SK-N-SH treated with all-trans-retinoic acid at 6 μM for 48 hours (cell line): ENCODE measurements at regions not wholly inside any gene's neighbourhood (a gene's known extent, or its start where the extent isn't known, plus 50 kb on each side); places are given as distances from the start of the nearest gene placed in this dataset.
A peak's percentile ranks its signal among the peaks of the same experiment; 100 is the strongest.
"Not testable (repeated sequence)": the region's sequence is repeated elsewhere in the genome, so short reads cannot be mapped to it uniquely, and the experiment has no call there.

Experiments
- ATAC-seq: fragments of 200-7000 bp; cut with Tn5 transposase; 3 replicates; pipeline ENCODE4 v1.9.1; 2020; ENCODE audit warnings: mild to moderate bottlenecking, moderate library complexity
- ARNTL ChIP-seq: fragments of 450-650 bp; formaldehyde crosslinking; IDR thresholded peaks from 2 replicates; pipeline ENCODE4 v1.5.0; 2020; ENCODE audit warnings: low read depth, mild to moderate bottlenecking, moderate library complexity, borderline replicate concordance
- CREB5 ChIP-seq: fragments of 250-450 bp; sonication (Bioruptor Pico); IDR thresholded peaks from 2 replicates; pipeline ENCODE4 v1.5.1; 2020; ENCODE audit warnings: low read depth, mild to moderate bottlenecking, moderate library complexity
- CSRNP3 ChIP-seq: fragments of 250-450 bp; sonication (Bioruptor Pico); IDR thresholded peaks from 2 replicates; pipeline ENCODE4 v1.5.1; 2021; ENCODE audit warnings: mild to moderate bottlenecking, moderate library complexity
- ESRRG ChIP-seq: fragments of 250-450 bp; sonication (Bioruptor Pico); IDR thresholded peaks from 2 replicates; pipeline ENCODE4 v1.6.1; 2021; ENCODE audit warnings: mild to moderate bottlenecking
- GLIS3 ChIP-seq: fragments of 250-450 bp; sonication (Bioruptor Pico); IDR thresholded peaks from 2 replicates; pipeline ENCODE4 v1.5.0; 2020; ENCODE audit warnings: mild to moderate bottlenecking, moderate library complexity
- ISL1 ChIP-seq: fragments of 250-450 bp; sonication (Bioruptor Pico); IDR thresholded peaks from 2 replicates; pipeline ENCODE4 v2.1.2; 2022; ENCODE audit warnings: mild to moderate bottlenecking, moderate library complexity
- OSR1 ChIP-seq: fragments of 250-450 bp; sonication (Bioruptor Pico); IDR thresholded peaks from 2 replicates; pipeline ENCODE4 v1.8.0; 2022; ENCODE audit warnings: moderate library complexity, mild to moderate bottlenecking, inconsistent platforms
- POU6F1 ChIP-seq: fragments of 250-450 bp; sonication (Bioruptor Pico); IDR thresholded peaks from 2 replicates; pipeline ENCODE4 v1.8.0; 2021; ENCODE audit warnings: low read depth, mild to moderate bottlenecking, moderate library complexity, borderline replicate concordance
- PPARA ChIP-seq: fragments of 250-450 bp; sonication (Bioruptor Pico); IDR thresholded peaks from 2 replicates; pipeline ENCODE4 v1.5.0; 2020; ENCODE audit warnings: mild to moderate bottlenecking, borderline replicate concordance
- RARB ChIP-seq: fragments of 250-450 bp; sonication (Bioruptor Pico); IDR thresholded peaks from 2 replicates; pipeline ENCODE4 v1.8.0; 2021; ENCODE audit warnings: mild to moderate bottlenecking, moderate library complexity
- SNAI2 ChIP-seq: fragments of 250-450 bp; sonication (Bioruptor Pico); IDR thresholded peaks from 2 replicates; pipeline ENCODE4 v1.5.0; 2020; ENCODE audit warnings: mild to moderate bottlenecking, moderate library complexity
- TCF4 ChIP-seq: fragments of 250-450 bp; sonication (Bioruptor Pico); IDR thresholded peaks from 2 replicates; pipeline ENCODE4 v1.8.0; 2021; ENCODE audit warnings: mild to moderate bottlenecking, moderate library complexity, borderline replicate concordance
- TOX ChIP-seq: fragments of 250-450 bp; sonication (Bioruptor Pico); IDR thresholded peaks from 2 replicates; pipeline ENCODE4 v1.8.0; 2021; ENCODE audit warnings: mild to moderate bottlenecking, moderate library complexity, borderline replicate concordance
- TSHZ2 ChIP-seq: fragments of 250-450 bp; sonication (Bioruptor Pico); IDR thresholded peaks from 2 replicates; pipeline ENCODE4 v1.5.0; 2020; ENCODE audit warnings: mild to moderate bottlenecking, moderate library complexity
- ZC3H10 ChIP-seq: fragments of 250-450 bp; sonication (Bioruptor Pico); IDR thresholded peaks from 2 replicates; pipeline ENCODE4 v1.5.1; 2021; ENCODE audit warnings: mild to moderate bottlenecking, moderate library complexity
- ZFP30 ChIP-seq: fragments of 450-650 bp; formaldehyde crosslinking; IDR thresholded peaks from 2 replicates; pipeline ENCODE4 v1.5.0; 2022; ENCODE audit warnings: mild to moderate bottlenecking, moderate library complexity
- ZNF565 ChIP-seq: fragments of 450-650 bp; formaldehyde crosslinking; conservative IDR thresholded peaks from 2 replicates; pipeline ENCODE4 v1.5.0; 2020; ENCODE audit warnings: low read depth, mild to moderate bottlenecking, moderate library complexity
- ZNF8 ChIP-seq: fragments of 450-650 bp; formaldehyde crosslinking; IDR thresholded peaks from 2 replicates; pipeline ENCODE4 v1.5.0; 2020; ENCODE audit warnings: mild to moderate bottlenecking, moderate library complexity
- TF ChIP-seq, protein P1 (sequence below): fragments of 250-450 bp; sonication (Bioruptor Pico); IDR thresholded peaks from 2 replicates; pipeline ENCODE4 v1.8.0; 2020; ENCODE audit warnings: mild to moderate bottlenecking, moderate library complexity, borderline replicate concordance

DNA sequence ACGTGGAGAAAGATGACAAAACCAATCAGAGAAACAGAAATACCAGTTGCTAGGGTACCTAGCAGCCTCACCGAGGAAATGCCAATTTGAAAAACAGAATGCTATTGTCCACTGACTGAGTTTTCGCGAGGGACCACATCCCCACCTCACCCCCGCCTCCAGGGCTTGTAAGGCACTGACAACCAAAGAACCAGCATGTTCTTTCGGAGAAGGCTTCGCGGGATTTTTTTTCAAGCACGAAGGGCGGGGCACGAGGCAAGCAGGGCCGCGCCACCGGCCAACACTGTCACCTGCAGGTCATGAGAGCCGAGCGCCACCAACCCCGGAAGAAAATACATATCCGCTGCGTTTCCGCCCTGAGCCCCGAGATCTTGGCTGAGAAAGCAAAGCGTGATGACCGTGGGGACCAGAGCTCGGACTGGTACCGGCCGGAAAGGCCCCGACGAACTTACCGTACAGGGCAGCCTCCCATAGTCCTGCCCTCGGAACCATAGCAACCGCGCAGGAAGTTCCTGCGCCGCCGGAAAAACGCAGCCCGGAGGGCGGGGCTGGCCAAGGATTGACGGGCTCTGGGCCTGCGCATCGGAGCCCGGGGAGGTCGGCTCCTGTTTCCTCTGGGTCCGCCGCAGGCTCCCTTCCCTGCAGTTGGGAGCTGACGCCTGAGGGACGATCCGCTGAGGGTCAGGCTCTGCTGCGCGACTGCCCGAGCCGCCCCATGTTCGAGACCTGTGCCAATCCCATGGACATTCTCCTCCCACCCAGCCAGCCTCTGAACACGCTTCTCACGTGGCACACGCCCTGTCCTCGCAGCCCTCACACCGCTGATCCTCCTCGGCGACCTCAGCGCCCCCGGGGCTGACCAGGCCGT is 59.2 kb upstream of the PAGE5 start:
- ATAC-seq = peak; percentile 100
- TF ChIP-seq PPARA (CRISPR knock-in tag) = no peak
- TF ChIP-seq GLIS3 (CRISPR knock-in tag) = no peak
- no peak for TF ChIP-seq ZNF565
- TF ChIP-seq TCF4 (CRISPR knock-in tag) = no peak
- TF ChIP-seq SNAI2 (CRISPR knock-in tag) = 0 out of 2 replicates have a peak, but pooled peaks have one; percentile 43
- TF ChIP-seq TOX (CRISPR knock-in tag) = no peak

DNA sequence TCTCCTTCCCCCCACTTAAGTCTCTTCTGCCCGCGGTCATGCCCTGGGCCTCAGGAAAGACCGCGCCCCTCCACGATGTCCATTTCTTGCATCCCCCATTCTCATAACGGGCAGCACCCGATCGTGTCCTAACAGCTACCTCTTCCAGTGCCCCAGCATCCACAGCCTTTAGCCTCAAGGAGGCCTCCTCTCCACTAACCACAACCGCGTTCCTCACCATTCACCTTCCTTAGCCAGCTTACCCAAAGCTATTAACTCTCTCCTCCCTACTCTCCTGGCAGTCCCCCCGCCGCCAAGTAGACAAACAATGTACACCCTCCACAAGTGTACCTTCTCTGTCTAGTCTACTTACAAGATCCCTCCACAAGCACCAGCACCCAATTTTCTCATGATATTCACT is 58.6 kb upstream of the PAGE5 start:
- ATAC-seq = peak; percentile 6
- no peak for TF ChIP-seq ZNF565
- TF ChIP-seq RARB = no peak
- TF ChIP-seq TCF4 (CRISPR knock-in tag) = no peak
- no peak for TF ChIP-seq CREB5 (CRISPR knock-in tag)
- TF ChIP-seq POU6F1 = no peak
- TF ChIP-seq ESRRG (CRISPR knock-in tag) = no peak

- TF ChIP-seq ZNF8 (CRISPR knock-in tag) = no peak
- TF ChIP-seq TOX (CRISPR knock-in tag) = no peak
- no peak for TF ChIP-seq POU6F1
- no peak for TF ChIP-seq ZC3H10
- TF ChIP-seq ZNF565 = no peak
- no peak for TF ChIP-seq CSRNP3
- TF ChIP-seq CREB5 (CRISPR knock-in tag) = no peak
- TF ChIP-seq TCF4 (CRISPR knock-in tag) = no peak
- no peak for TF ChIP-seq SNAI2 (CRISPR knock-in tag)
- TF ChIP-seq ESRRG (CRISPR knock-in tag) = no peak
- no peak for TF ChIP-seq ARNTL (CRISPR knock-in tag)
- TF ChIP-seq OSR1 (CRISPR knock-in tag) = no peak
- no peak for TF ChIP-seq ISL1 (CRISPR knock-in tag)
- TF ChIP-seq, protein P1, sequence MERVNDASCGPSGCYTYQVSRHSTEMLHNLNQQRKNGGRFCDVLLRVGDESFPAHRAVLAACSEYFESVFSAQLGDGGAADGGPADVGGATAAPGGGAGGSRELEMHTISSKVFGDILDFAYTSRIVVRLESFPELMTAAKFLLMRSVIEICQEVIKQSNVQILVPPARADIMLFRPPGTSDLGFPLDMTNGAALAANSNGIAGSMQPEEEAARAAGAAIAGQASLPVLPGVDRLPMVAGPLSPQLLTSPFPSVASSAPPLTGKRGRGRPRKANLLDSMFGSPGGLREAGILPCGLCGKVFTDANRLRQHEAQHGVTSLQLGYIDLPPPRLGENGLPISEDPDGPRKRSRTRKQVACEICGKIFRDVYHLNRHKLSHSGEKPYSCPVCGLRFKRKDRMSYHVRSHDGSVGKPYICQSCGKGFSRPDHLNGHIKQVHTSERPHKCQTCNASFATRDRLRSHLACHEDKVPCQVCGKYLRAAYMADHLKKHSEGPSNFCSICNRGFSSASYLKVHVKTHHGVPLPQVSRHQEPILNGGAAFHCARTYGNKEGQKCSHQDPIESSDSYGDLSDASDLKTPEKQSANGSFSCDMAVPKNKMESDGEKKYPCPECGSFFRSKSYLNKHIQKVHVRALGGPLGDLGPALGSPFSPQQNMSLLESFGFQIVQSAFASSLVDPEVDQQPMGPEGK (CRISPR knock-in tag) = no peak
- TF ChIP-seq ZFP30 (CRISPR knock-in tag) = no peak
- TF ChIP-seq TSHZ2 (CRISPR knock-in tag) = no peak
- TF ChIP-seq PPARA (CRISPR knock-in tag) = no peak
- TF ChIP-seq, all 23 proteins: peak for 0
- no peak for ATAC-seq
Measured at GRCh38 chrX:55163171-55163570, 57.0 kb upstream of the PAGE5 start.

DNA sequence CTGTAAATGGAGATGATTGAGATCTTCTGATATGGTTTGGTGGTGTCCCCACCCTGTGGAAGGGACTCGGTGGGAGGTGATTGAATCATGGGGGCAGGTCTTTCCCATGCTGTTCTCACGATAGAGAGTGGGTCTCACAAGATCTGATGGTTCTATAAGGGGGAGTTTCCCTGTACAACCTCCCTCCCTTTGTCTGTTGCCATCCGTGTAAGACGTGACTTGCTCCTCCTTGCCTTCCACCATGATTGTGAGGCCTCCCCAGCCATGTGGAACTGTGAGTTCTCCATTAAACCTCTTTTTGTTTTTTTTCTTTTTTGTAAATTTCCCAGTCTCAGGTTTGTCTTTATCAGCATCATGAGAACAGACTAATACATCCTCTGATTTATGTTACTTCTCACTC is 55.1 kb upstream of the PAGE5 start:
- not testable (repeated sequence) for ATAC-seq
